OCI-LY3 (cell line): ENCODE measurements at regions not wholly inside any gene's neighbourhood (a gene's known extent, or its start where the extent isn't known, plus 50 kb on each side); places are given as distances from the start of the nearest gene placed in this dataset.

ENCODE experiments used
- EZH2phosphoT487 ChIP-seq: fragments of 200-600 bp; shearing (Covaris generic); IDR thresholded peaks from 2 replicates; pipeline ENCODE4 v1.6.1; 2018; ENCODE audit warnings: antibody characterized with exemption, mixed run types, low read depth
- TF ChIP-seq, protein P1 (sequence below): fragments of 200-600, 300-600 bp; sonication (generic); IDR thresholded peaks from 2 replicates; pipeline ENCODE4 v1.5.1; 2014; ENCODE audit warnings: antibody characterized with exemption, low read length, low read depth

DNA sequence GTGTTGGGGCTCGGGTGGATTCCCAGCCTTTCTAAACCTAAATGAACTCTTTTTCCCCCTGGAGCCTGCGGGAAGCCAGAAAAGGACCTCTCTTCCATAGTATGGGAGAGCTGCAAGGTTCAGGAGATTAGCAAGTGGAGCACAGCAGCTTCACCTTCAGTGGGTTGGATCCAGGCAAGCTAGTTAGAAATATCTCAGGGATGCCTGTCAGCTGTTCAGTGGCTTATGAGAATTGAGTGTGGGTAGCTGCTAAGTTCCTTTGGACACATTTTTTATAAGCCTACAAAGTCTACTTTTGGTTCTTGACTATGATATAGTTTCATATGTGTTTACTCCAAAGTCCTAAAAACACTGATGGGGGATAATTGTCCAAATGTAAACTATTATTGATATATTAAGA is 642.1 kb downstream of the EPM2A start:
- TF ChIP-seq, protein P1, sequence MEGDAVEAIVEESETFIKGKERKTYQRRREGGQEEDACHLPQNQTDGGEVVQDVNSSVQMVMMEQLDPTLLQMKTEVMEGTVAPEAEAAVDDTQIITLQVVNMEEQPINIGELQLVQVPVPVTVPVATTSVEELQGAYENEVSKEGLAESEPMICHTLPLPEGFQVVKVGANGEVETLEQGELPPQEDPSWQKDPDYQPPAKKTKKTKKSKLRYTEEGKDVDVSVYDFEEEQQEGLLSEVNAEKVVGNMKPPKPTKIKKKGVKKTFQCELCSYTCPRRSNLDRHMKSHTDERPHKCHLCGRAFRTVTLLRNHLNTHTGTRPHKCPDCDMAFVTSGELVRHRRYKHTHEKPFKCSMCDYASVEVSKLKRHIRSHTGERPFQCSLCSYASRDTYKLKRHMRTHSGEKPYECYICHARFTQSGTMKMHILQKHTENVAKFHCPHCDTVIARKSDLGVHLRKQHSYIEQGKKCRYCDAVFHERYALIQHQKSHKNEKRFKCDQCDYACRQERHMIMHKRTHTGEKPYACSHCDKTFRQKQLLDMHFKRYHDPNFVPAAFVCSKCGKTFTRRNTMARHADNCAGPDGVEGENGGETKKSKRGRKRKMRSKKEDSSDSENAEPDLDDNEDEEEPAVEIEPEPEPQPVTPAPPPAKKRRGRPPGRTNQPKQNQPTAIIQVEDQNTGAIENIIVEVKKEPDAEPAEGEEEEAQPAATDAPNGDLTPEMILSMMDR, result no peak
- TF ChIP-seq EZH2phosphoT487, result no peak
